SK-N-SH (cell line): ENCODE measurements at regions not wholly inside any gene's neighbourhood (a gene's known extent, or its start where the extent isn't known, plus 50 kb on each side); places are given as distances from the start of the nearest gene placed in this dataset.

Experiments used
- CTCF ChIA-PET: fragments of 300-600, 350-600 bp; formaldehyde crosslinking; extraction: SDS; loops from one replicate; lab custom pipeline; 2021; lab: Yijun Ruan, JAX
- POLR2A ChIA-PET: fragments of 350-600 bp; sonication (Branson Sonifier 250); formaldehyde crosslinking; extraction: SDS; loops from one replicate; lab custom pipeline; 2020; ENCODE audit warnings: antibody characterized with exemption, inconsistent platforms; lab: Yijun Ruan, JAX
- DNase-seq: peaks from one replicate; pipeline ENCODE4 v3.0.0; 2012
- H2AFZ ChIP-seq: fragments of 200-600 bp; sonication (generic); 2 replicates; pipeline ENCODE4 v1.8.1; 2016; ENCODE audit warnings: antibody characterized with exemption, mild to moderate bottlenecking, low read depth
- H3F3A ChIP-seq: fragments of 200-600 bp; sonication (generic); replicated peaks from 2 replicates; pipeline ENCODE3; 2016; ENCODE audit warnings: antibody characterized with exemption, mild to moderate bottlenecking; ENCODE audit not compliant: insufficient read depth
- H3K27ac ChIP-seq, 2 experiments: fragments of 200-500 bp in 1 of 2; fragments of 200-600 bp in 1 of 2; sonication (Bioruptor generic) in 1 of 2; sonication (generic), shearing (Covaris generic) in 1 of 2; 2 replicates each; pipeline versions ENCODE4 v1.5.1 to v1.6.1; 2014 to 2016; ENCODE audit warnings: low read depth in 2 of 2, inconsistent platforms in 1 of 2, low read length in 1 of 2, mild to moderate bottlenecking in 1 of 2, mixed read lengths in 1 of 2
- H3K27me3 ChIP-seq: fragments of 200-600 bp; sonication (generic), shearing (Covaris generic); 2 replicates; pipeline ENCODE4 v1.6.1; 2016; ENCODE audit warnings: mixed run types; ENCODE audit not compliant: insufficient read depth
- H3K36me3 ChIP-seq, 2 experiments: fragments of 200-500 bp in 1 of 2; fragments of 200-600 bp in 1 of 2; sonication (Bioruptor generic) in 1 of 2; sonication (generic) in 1 of 2; replicated peaks in 1 of 2; 2 replicates each; pipeline versions ENCODE3 to v1.5.1; 2014 to 2016; ENCODE audit warnings: low read length in 1 of 2, mild to moderate bottlenecking in 1 of 2; ENCODE audit not compliant: insufficient read depth in 2 of 2, control insufficient read depth in 1 of 2
- H3K4me1 ChIP-seq, 2 experiments: fragments of 200-500 bp in 1 of 2; fragments of 200-600 bp in 1 of 2; sonication (Bioruptor generic) in 1 of 2; sonication (generic), shearing (Covaris generic) in 1 of 2; 2 replicates each; pipeline versions ENCODE4 v1.5.1 to v1.6.1; 2014 to 2016; ENCODE audit warnings: low read depth in 1 of 2, low read length in 1 of 2, mixed run types in 1 of 2; ENCODE audit not compliant: insufficient read depth in 2 of 2, control insufficient read depth in 1 of 2
- H3K4me2 ChIP-seq: fragments of 200-600 bp; sonication (generic), shearing (Covaris generic); 2 replicates; pipeline ENCODE4 v1.6.1; 2017; ENCODE audit warnings: mixed run types
- H3K4me3 ChIP-seq, 2 experiments: fragments of 200-500 bp in 1 of 2; fragments of 200-600 bp in 1 of 2; sonication (Bioruptor generic) in 1 of 2; sonication (generic), shearing (Covaris generic) in 1 of 2; 2 replicates each; pipeline versions ENCODE4 v1.5.1 to v1.8.1; 2014 to 2016; ENCODE audit warnings: low read depth in 2 of 2, inconsistent platforms in 1 of 2, low read length in 1 of 2, mild to moderate bottlenecking in 1 of 2, mixed read lengths in 1 of 2, moderate library complexity in 1 of 2
- H3K79me2 ChIP-seq: fragments of 200-600 bp; sonication (generic); 2 replicates; pipeline ENCODE4 v1.8.1; 2017; ENCODE audit warnings: mild to moderate bottlenecking; ENCODE audit not compliant: insufficient read depth
- H3K9ac ChIP-seq: fragments of 200-600 bp; sonication (generic); 2 replicates; pipeline ENCODE4 v1.6.1; 2017; ENCODE audit warnings: mixed run types
- H3K9me2 ChIP-seq: fragments of 200-600 bp; sonication (generic); 2 replicates; pipeline ENCODE4 v1.6.1; 2017; ENCODE audit warnings: mixed run types
- H3K9me3 ChIP-seq: fragments of 200-600 bp; sonication (generic); 2 replicates; pipeline ENCODE4 v1.6.1; 2017; ENCODE audit warnings: mixed run types, mild to moderate bottlenecking, moderate library complexity
- H4K20me1 ChIP-seq: fragments of 200-600 bp; sonication (generic); 2 replicates; pipeline ENCODE4 v1.6.1; 2017; ENCODE audit warnings: mild to moderate bottlenecking, mixed run types; ENCODE audit not compliant: insufficient read depth
- CHD2 ChIP-seq: fragments of 150-350 bp; IDR thresholded peaks from 2 replicates; pipeline ENCODE4 v1.6.1; 2018; ENCODE audit warnings: low read length; ENCODE audit not compliant: partially characterized antibody
- CTCF ChIP-seq: fragments of 200-600 bp; sonication (generic); IDR thresholded peaks from 2 replicates; pipeline ENCODE4 v1.6.1; 2017; ENCODE audit warnings: antibody characterized with exemption, mild to moderate bottlenecking, moderate library complexity
- ELF1 ChIP-seq: IDR thresholded peaks from 2 replicates; pipeline ENCODE4 v1.4.0; 2012
- EP300 ChIP-seq, 2 experiments: IDR thresholded peaks; 2 replicates each; pipeline versions ENCODE4 v1.4.0 to v1.6.1; 2012; ENCODE audit warnings: borderline replicate concordance in 1 of 2, low read depth in 1 of 2, low read length in 1 of 2
- EZH2phosphoT487 ChIP-seq: fragments of 200-600 bp; sonication (generic); IDR thresholded peaks from 2 replicates; pipeline ENCODE4 v1.6.1; 2017; ENCODE audit warnings: low read depth, mixed run types, mild to moderate bottlenecking, antibody characterized with exemption, moderate library complexity, borderline replicate concordance
- FOSL2 ChIP-seq: IDR thresholded peaks from 2 replicates; pipeline ENCODE4 v1.4.0; 2012; ENCODE audit warnings: low read depth, mild to moderate bottlenecking, moderate library complexity, borderline replicate concordance
- FOXJ3 ChIP-seq: sonication (generic); formaldehyde crosslinking; IDR thresholded peaks from 2 replicates; pipeline ENCODE4 v1.5.1; 2020; ENCODE audit warnings: mild to moderate bottlenecking, missing genetic modification reagents
- FOXM1 ChIP-seq: IDR thresholded peaks from 2 replicates; pipeline ENCODE4 v1.4.0; 2012; ENCODE audit warnings: low read depth, mild to moderate bottlenecking
- GABPA ChIP-seq: IDR thresholded peaks from 2 replicates; pipeline ENCODE4 v1.4.0; 2012; ENCODE audit warnings: low read depth, mild to moderate bottlenecking
- GATA2 ChIP-seq: sonication (generic); formaldehyde crosslinking; IDR thresholded peaks from 2 replicates; pipeline ENCODE4 v1.5.0; 2020; ENCODE audit warnings: mild to moderate bottlenecking, missing genetic modification reagents
- MXI1 ChIP-seq: IDR thresholded peaks from 2 replicates; pipeline ENCODE4 v1.6.1; 2012; ENCODE audit warnings: mild to moderate bottlenecking, low read depth, low read length, improper control_type of control experiment
- NFIC ChIP-seq: IDR thresholded peaks from 2 replicates; pipeline ENCODE4 v1.4.0; 2012; ENCODE audit warnings: borderline replicate concordance
- NRF1 ChIP-seq: IDR thresholded peaks from 2 replicates; pipeline ENCODE4 v1.6.1; 2012; ENCODE audit warnings: low read depth, mild to moderate bottlenecking, low read length
- POLR2AphosphoS5 ChIP-seq: IDR thresholded peaks from 2 replicates; pipeline ENCODE4 v1.6.1; 2012; ENCODE audit warnings: low read depth, low read length
- RAD21 ChIP-seq: IDR thresholded peaks from 2 replicates; pipeline ENCODE4 v1.6.1; 2012; ENCODE audit warnings: mild to moderate bottlenecking, low read length
- RFX5 ChIP-seq: IDR thresholded peaks from 2 replicates; pipeline ENCODE4 v1.6.1; 2012; ENCODE audit warnings: mild to moderate bottlenecking, improper control_type of control experiment, low read length
- SMC3 ChIP-seq: IDR thresholded peaks from 2 replicates; pipeline ENCODE4 v1.6.1; 2012; ENCODE audit warnings: low read depth, low read length, improper control_type of control experiment
- TCF12 ChIP-seq: IDR thresholded peaks from 2 replicates; pipeline ENCODE4 v1.4.0; 2012
- YY1 ChIP-seq: IDR thresholded peaks from 2 replicates; pipeline ENCODE4 v1.4.0; 2012; ENCODE audit warnings: low read depth, mild to moderate bottlenecking
- WGBS: methylation state at CpG from one replicate; pipeline ENCODE4 v1.1.6; 2017; ENCODE audit warnings: low lambda C conversion rate; 5-methylcytosine and 5-hydroxymethylcytosine counted together
- TF ChIP-seq, protein P1 (sequence below): IDR thresholded peaks from 2 replicates; pipeline ENCODE4 v1.4.0; 2012; ENCODE audit warnings: low read depth
- TF ChIP-seq, protein P2 (sequence below): IDR thresholded peaks from 2 replicates; pipeline ENCODE4 v1.4.0; 2012; ENCODE audit warnings: low read depth, borderline replicate concordance
- TF ChIP-seq, protein P3 (sequence below): IDR thresholded peaks from 2 replicates; pipeline ENCODE4 v1.4.0; 2012; ENCODE audit warnings: low read depth, borderline replicate concordance

- no peak for TF ChIP-seq ELF1
These were observed 200.5 kb downstream of the KLF5 start (continued) for GRCh38 chr13:73259061-73260017.

- Histone ChIP-seq H3K36me3 (no peaks in the 10 kb centered on the region), H3F3A (peaks cover 4% of the 10 kb centered on the region), H3K27ac (no peak overlapping the region), H3K9me2 (no peaks in the 10 kb centered on the region), H4K20me1 (no peaks in the 10 kb centered on the region), H3K4me2 (no peak overlapping the region), H3K4me3 (no peak overlapping the region), H3K9ac (no peak overlapping the region), H3K27me3 (no peaks in the 10 kb centered on the region), H2AFZ (no peak overlapping the region), H3K9me3 (no peaks in the 10 kb centered on the region)
- ChIA-PET CTCF (no interaction called here), POLR2A (no interaction called here)
- no peak for DNase-seq
- TF ChIP-seq RFX5 (no peak), SMC3 (no peak), RAD21 (no peak), YY1 (no peak)
- TF ChIP-seq, protein P1, sequence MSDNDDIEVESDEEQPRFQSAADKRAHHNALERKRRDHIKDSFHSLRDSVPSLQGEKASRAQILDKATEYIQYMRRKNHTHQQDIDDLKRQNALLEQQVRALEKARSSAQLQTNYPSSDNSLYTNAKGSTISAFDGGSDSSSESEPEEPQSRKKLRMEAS, result no peak
- TF ChIP-seq, all 33 proteins: peak for 0
- Histone ChIP-seq H3K4me1 (peaks cover 0 to 2% of the 10 kb centered on the region in 2 experiments; a peak in 2 of 4 replicates), H3K79me2 (no peaks in the 10 kb centered on the region)
- WGBS, result 55% methylated on average over 4 of the region's 4 CpGs
These were observed 199.6 kb downstream of the KLF5 start for GRCh38 chr13:73258406-73258805.

- H3K4me2 ChIP-seq, result no peak overlapping the region
- ChIA-PET POLR2A (no interaction called here), CTCF (no interaction called here)
- TF ChIP-seq EP300 (IDR thresholded peaks at IDR 0.05; ENCODE audit: borderline replicate concordance in 1 of 2, low read depth in 1 of 2, low read length in 1 of 2) (no peak), GABPA (no peak), TCF12 (no peak), FOXM1 (no peak), GATA2 (CRISPR knock-in tag) (no peak), NRF1 (no peak), YY1 (no peak), POLR2AphosphoS5 (no peak), FOSL2 (no peak), EZH2phosphoT487 (no peak), MXI1 (no peak), CHD2 (no peak), NFIC (no peak), FOXJ3 (CRISPR knock-in tag) (no peak), ELF1 (no peak), CTCF (no peak)
- TF ChIP-seq, protein P2, sequence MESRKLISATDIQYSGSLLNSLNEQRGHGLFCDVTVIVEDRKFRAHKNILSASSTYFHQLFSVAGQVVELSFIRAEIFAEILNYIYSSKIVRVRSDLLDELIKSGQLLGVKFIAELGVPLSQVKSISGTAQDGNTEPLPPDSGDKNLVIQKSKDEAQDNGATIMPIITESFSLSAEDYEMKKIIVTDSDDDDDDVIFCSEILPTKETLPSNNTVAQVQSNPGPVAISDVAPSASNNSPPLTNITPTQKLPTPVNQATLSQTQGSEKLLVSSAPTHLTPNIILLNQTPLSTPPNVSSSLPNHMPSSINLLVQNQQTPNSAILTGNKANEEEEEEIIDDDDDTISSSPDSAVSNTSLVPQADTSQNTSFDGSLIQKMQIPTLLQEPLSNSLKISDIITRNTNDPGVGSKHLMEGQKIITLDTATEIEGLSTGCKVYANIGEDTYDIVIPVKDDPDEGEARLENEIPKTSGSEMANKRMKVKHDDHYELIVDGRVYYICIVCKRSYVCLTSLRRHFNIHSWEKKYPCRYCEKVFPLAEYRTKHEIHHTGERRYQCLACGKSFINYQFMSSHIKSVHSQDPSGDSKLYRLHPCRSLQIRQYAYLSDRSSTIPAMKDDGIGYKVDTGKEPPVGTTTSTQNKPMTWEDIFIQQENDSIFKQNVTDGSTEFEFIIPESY, result no peak
- TF ChIP-seq, protein P1, result no peak
- TF ChIP-seq, protein P3, sequence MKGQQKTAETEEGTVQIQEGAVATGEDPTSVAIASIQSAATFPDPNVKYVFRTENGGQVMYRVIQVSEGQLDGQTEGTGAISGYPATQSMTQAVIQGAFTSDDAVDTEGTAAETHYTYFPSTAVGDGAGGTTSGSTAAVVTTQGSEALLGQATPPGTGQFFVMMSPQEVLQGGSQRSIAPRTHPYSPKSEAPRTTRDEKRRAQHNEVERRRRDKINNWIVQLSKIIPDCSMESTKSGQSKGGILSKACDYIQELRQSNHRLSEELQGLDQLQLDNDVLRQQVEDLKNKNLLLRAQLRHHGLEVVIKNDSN, result no peak
These were observed 196.0 kb downstream of the KLF5 start for GRCh38 chr13:73254827-73255226.

More at GRCh38 chr13:73254827-73255226, 196.0 kb downstream of the KLF5 start:
- Histone ChIP-seq H3K9ac (no peak overlapping the region), H3K36me3 (no peaks in the 10 kb centered on the region), H3K9me3 (no peaks in the 10 kb centered on the region), H3K27ac (no peak overlapping the region), H3K27me3 (no peaks in the 10 kb centered on the region), H3K4me1 (no peaks in the 10 kb centered on the region; a peak in 2 of 4 replicates), H3K4me3 (no peak overlapping the region), H3F3A (peaks cover 4% of the 10 kb centered on the region), H2AFZ (no peak overlapping the region), H3K79me2 (no peaks in the 10 kb centered on the region), H4K20me1 (no peaks in the 10 kb centered on the region), H3K9me2 (no peaks in the 10 kb centered on the region)
- DNase-seq, result no peak
- 27% methylated on average over 2 of the region's 2 CpGs for WGBS
